Retinal pigment epithelial cell (primary cell): ENCODE measurements at regions not wholly inside any gene's neighbourhood (a gene's known extent, or its start where the extent isn't known, plus 50 kb on each side); places are given as distances from the start of the nearest gene placed in this dataset.

Experiments
- DNase-seq: peaks from one replicate; pipeline ENCODE4 v3.0.0-alpha.2; 2010; ENCODE audit warnings: low read depth
- H3K4me3 ChIP-seq: 2 replicates; pipeline ENCODE4 v1.5.1; 2011; ENCODE audit warnings: mild to moderate bottlenecking, low read length, control low read depth, moderate library complexity
- CTCF ChIP-seq: conservative IDR thresholded peaks from 2 replicates; pipeline ENCODE4 v1.5.1; 2011; ENCODE audit warnings: low read depth, low read length, control low read depth, inconsistent platforms

DNA sequence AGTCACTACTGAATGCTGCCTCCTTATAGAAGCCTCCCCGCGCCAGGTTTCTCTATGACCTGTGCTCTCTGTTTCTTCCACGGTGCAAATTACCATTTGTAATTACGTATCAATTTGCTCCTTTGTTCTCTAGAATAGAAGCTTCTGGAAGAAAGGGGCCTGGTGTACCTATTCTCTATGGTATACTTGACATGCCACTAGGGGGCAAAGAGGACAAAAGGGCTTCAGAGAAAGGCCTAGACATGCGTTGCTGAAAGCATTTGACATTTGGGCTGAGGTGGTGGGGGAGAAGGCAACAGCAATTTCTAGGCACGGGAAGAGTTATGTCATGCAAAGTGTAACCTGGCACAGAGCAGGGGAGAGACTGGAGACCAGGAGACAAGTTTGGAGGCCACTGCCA lies 148.7 kb downstream of the WDR11 start:
- H3K4me3 ChIP-seq, result no peak overlapping the region
- DNase-seq, result no peak
- no peak for TF ChIP-seq CTCF

DNA sequence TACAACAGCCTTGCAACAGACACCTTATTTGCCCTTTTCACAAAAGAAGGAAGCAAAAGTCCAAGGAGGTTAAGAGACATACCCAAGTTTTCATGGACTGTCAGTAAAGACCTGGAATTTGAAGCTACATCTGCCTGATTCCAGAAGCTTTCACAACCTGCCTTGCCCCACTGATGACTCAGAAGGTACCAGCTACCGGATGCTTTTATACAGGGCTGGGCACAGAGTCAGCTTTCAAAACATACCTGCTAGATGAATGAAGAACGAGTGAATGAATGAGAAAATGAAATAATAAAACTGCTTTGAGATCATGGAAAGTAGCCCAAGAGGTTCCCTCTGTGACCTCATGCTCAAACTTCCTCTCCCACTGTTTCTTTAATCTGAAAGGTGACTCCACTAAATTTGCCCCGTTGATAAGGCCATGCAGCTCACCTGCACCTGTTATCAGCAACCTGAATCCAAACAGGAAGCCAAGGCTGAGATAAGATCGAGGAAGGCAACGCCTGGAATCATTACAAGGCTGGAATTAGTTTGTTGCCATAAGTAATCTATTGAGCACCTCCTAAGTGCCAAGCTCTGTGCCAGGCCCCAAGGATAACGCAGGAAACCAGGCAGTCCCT lies 151.5 kb downstream of the WDR11 start:
- H3K4me3 ChIP-seq, result no peak overlapping the region
- no peak for DNase-seq
- TF ChIP-seq CTCF, result no peak

GRCh38 chr10:121005948-121006587 lies 154.9 kb downstream of the WDR11 start:
- no peak for TF ChIP-seq CTCF
- no peak overlapping the region for H3K4me3 ChIP-seq
- DNase-seq, result no peak

DNA sequence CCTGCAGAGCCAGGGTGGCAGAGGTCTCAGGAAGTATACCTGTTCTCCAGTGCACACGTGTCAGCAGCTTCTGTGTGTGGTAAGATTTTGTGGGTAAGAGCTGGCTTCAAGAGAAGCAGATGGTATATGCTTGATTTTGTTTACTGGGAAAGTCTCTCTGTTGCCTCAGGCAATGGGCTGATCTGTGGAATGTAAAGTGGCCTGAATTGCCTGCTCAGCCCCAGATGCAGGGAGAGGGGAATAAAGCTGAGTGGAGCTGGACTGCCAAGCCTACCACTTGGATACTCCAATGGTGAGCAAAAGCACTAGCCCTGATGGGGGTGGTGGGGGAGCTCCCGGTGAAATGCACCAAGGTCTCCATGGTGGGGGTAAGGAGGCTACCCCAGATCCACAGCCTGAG lies 156.1 kb downstream of the WDR11 start:
- no peak for DNase-seq
- no peak for TF ChIP-seq CTCF
- H3K4me3 ChIP-seq, result no peak overlapping the region

GRCh38 chr10:121015916-121016315 lies 164.8 kb downstream of the WDR11 start:
- no peak for TF ChIP-seq CTCF
- no peak for DNase-seq
- no peak overlapping the region for H3K4me3 ChIP-seq

GRCh38 chr10:121024905-121025584 lies 173.9 kb downstream of the WDR11 start:
- no peak for TF ChIP-seq CTCF
- H3K4me3 ChIP-seq, result no peak overlapping the region
- DNase-seq, result no peak

DNA sequence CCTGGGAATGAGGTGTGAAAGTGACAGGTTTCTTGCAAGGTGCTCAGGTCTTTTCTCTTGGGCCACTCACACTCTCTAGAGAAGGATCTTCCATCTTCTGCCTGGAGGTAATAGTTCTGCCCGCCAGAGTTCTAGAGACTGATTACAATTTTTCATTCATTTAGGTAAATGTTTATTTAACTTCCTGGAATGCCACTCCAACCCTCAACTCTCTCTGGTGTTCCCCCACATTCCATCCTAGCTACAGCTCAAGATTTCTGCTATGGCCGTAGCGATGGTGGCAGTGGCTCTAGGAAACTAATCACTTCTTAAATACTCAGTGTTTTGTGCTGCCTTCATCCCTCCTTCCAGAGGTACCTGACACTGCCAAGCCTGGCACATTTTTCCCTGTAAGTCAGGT lies 174.6 kb downstream of the WDR11 start:
- TF ChIP-seq CTCF, result no peak
- DNase-seq, result no peak
- H3K4me3 ChIP-seq, result no peak overlapping the region
